GM12892 (cell line): ENCODE measurements at regions not wholly inside any gene's neighbourhood (a gene's known extent, or its start where the extent isn't known, plus 50 kb on each side); places are given as distances from the start of the nearest gene placed in this dataset.
"Not testable (repeated sequence)": the region's sequence is repeated elsewhere in the genome, so short reads cannot be mapped to it uniquely, and the experiment has no call there.

Source experiments
- POLR2A ChIP-seq: IDR thresholded peaks from 2 replicates; pipeline ENCODE4 v1.6.1; 2011; ENCODE audit warnings: low read depth, low read length, control low read depth
- TAF1 ChIP-seq: IDR thresholded peaks from 2 replicates; pipeline ENCODE4 v1.6.1; 2011; ENCODE audit warnings: low read depth, mild to moderate bottlenecking, control low read depth, low read length, borderline replicate concordance

- not testable (repeated sequence) for TF ChIP-seq POLR2A, TAF1
Measured at GRCh38 chr5:20865892-20866291, 877.9 kb upstream of the CDH18 start.
